ENCODE measurements at regions not wholly inside any gene's neighbourhood (a gene's known extent, or its start where the extent isn't known, plus 50 kb on each side); places are given as distances from the start of the nearest gene placed in this dataset.

DNA sequence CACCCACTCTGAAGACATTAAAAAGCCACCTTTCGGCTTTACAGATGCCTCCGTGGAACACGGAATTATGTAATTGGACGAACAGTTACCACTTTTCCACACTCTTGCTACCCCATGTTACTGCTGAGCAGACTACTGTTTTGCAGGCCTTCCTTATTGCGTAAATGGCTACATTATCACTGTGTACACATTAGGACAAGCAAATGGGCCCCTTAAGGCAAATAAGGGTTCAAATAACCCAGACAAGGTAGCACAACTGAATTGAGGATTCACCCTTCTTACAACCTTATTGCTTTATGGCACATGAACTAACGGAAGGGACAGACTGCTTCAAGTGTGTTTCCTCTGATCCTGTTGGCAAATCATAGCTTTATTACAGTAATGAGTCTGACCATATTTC lies 832.2 kb upstream of the FANCL start:
- TF ChIP-seq, protein P1, sequence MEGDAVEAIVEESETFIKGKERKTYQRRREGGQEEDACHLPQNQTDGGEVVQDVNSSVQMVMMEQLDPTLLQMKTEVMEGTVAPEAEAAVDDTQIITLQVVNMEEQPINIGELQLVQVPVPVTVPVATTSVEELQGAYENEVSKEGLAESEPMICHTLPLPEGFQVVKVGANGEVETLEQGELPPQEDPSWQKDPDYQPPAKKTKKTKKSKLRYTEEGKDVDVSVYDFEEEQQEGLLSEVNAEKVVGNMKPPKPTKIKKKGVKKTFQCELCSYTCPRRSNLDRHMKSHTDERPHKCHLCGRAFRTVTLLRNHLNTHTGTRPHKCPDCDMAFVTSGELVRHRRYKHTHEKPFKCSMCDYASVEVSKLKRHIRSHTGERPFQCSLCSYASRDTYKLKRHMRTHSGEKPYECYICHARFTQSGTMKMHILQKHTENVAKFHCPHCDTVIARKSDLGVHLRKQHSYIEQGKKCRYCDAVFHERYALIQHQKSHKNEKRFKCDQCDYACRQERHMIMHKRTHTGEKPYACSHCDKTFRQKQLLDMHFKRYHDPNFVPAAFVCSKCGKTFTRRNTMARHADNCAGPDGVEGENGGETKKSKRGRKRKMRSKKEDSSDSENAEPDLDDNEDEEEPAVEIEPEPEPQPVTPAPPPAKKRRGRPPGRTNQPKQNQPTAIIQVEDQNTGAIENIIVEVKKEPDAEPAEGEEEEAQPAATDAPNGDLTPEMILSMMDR (IDR thresholded peaks at IDR 0.05; ENCODE audit: insufficient read depth, low read length, poor library complexity, severe bottlenecking): no peak
- no peak for TF ChIP-seq EZH2phosphoT487 (conservative IDR thresholded peaks at IDR 0.05; ENCODE audit: low read length)
